GM12878 (cell line): ENCODE measurements at regions not wholly inside any gene's neighbourhood (a gene's known extent, or its start where the extent isn't known, plus 50 kb on each side); places are given as distances from the start of the nearest gene placed in this dataset.

Experiments
- CTCF ChIP-seq, 3 experiments: IDR thresholded peaks in 2 of 3; conservative IDR thresholded peaks in 1 of 3; 2 replicates each; pipeline ENCODE4 v1.5.1; 2011; ENCODE audit warnings: low read depth in 3 of 3, low read length in 3 of 3, mild to moderate bottlenecking in 3 of 3, control low read depth in 2 of 3, moderate library complexity in 2 of 3, inconsistent platforms in 1 of 3, mixed read lengths in 1 of 3; ENCODE audit not compliant: control insufficient read depth in 2 of 3, insufficient read depth in 1 of 3; ENCODE audit errors: extremely low read depth in 1 of 3
- EP300 ChIP-seq, 2 experiments: fragments of 150-350 bp in 1 of 2; IDR thresholded peaks; 2 replicates each; pipeline ENCODE4 v1.6.1; 2011 to 2012; ENCODE audit warnings: low read depth in 2 of 2, low read length in 2 of 2, borderline replicate concordance in 1 of 2, improper control_type of control experiment in 1 of 2, inconsistent platforms in 1 of 2; ENCODE audit not compliant: control insufficient read depth in 1 of 2
- ETV6 ChIP-seq, 2 experiments: fragments of 450-650 bp in 1 of 2; IDR thresholded peaks in 1 of 2; conservative IDR thresholded peaks in 1 of 2; 2 replicates each; pipeline ENCODE4 v1.6.1; 2014; ENCODE audit warnings: antibody characterized with exemption in 1 of 2, borderline replicate concordance in 1 of 2, low read depth in 1 of 2, mild to moderate bottlenecking in 1 of 2, moderate library complexity in 1 of 2
- FOXK2 ChIP-seq: fragments of 450-650 bp; IDR thresholded peaks from 2 replicates; pipeline ENCODE4 v1.6.1; 2017; ENCODE audit warnings: mild to moderate bottlenecking, moderate library complexity

GRCh38 chr13:48849515-48849914, 126.2 kb upstream of the FNDC3A start:
- TF ChIP-seq ETV6 (conservative IDR thresholded peaks at IDR 0.05 in 1 of 2, IDR thresholded peaks at IDR 0.05 in 1 of 2; ENCODE audit: borderline replicate concordance in 1 of 2, low read depth in 1 of 2) (no peak), EP300 (IDR thresholded peaks at IDR 0.05; ENCODE audit: borderline replicate concordance in 1 of 2, control insufficient read depth in 1 of 2, low read depth in 2 of 2, low read length in 2 of 2) (no peak), CTCF (IDR thresholded peaks at IDR 0.05 in 2 of 3, conservative IDR thresholded peaks at IDR 0.05 in 1 of 3; ENCODE audit: control insufficient read depth in 2 of 3, extremely low read depth in 1 of 3, insufficient read depth in 1 of 3, low read depth in 3 of 3, low read length in 3 of 3) (no peak), FOXK2 (no peak)
